H1 (cell line): ENCODE measurements at regions not wholly inside any gene's neighbourhood (a gene's known extent, or its start where the extent isn't known, plus 50 kb on each side); places are given as distances from the start of the nearest gene placed in this dataset.

Experiments used
- CHD7 ChIP-seq: fragments of 300-600 bp; sonication (generic); IDR thresholded peaks from 2 replicates; pipeline ENCODE4 v1.7.1; 2012; ENCODE audit warnings: low read length, moderate library complexity, mild to moderate bottlenecking, inconsistent platforms; ENCODE audit not compliant: insufficient replicate concordance
- EP300 ChIP-seq, 2 experiments: IDR thresholded peaks; 1 replicate in 1 of 2; 2 replicates in 1 of 2; pipeline ENCODE4 v1.6.1; 2011 to 2012; ENCODE audit warnings: low read depth in 2 of 2, low read length in 2 of 2, mild to moderate bottlenecking in 2 of 2, borderline replicate concordance in 1 of 2, inconsistent platforms in 1 of 2, moderate library complexity in 1 of 2
- FOSL1 ChIP-seq: IDR thresholded peaks from 2 replicates; pipeline ENCODE4 v1.6.1; 2011; ENCODE audit warnings: mild to moderate bottlenecking, low read depth, low read length, moderate library complexity; ENCODE audit not compliant: insufficient read depth
- KDM5A ChIP-seq: fragments of 200-600 bp; IDR thresholded peaks from 2 replicates; pipeline ENCODE4 v1.7.1; 2012; ENCODE audit warnings: mild to moderate bottlenecking, low read length, inconsistent platforms, mixed read lengths
- MAFK ChIP-seq: IDR thresholded peaks from 2 replicates; pipeline ENCODE4 v1.6.1; 2012; ENCODE audit warnings: low read depth, mild to moderate bottlenecking, improper control_type of control experiment, low read length
- MAX ChIP-seq: IDR thresholded peaks from 2 replicates; pipeline ENCODE4 v1.6.1; 2012; ENCODE audit warnings: inconsistent platforms
- PHF8 ChIP-seq: fragments of 200-600 bp; sonication (generic); conservative IDR thresholded peaks from 2 replicates; pipeline ENCODE4 v1.7.1; 2012; ENCODE audit warnings: low read depth, mild to moderate bottlenecking, inconsistent platforms, low read length, moderate library complexity
- RFX5 ChIP-seq: IDR thresholded peaks from 2 replicates; pipeline ENCODE4 v1.6.1; 2011; ENCODE audit warnings: low read depth, low read length, improper control_type of control experiment, borderline replicate concordance
- SRF ChIP-seq: IDR thresholded peaks from 2 replicates; pipeline ENCODE4 v1.6.1; 2011; ENCODE audit warnings: mild to moderate bottlenecking, low read depth, low read length, moderate library complexity
- TCF12 ChIP-seq: IDR thresholded peaks from 2 replicates; pipeline ENCODE4 v1.6.1; 2011; ENCODE audit warnings: low read depth, mild to moderate bottlenecking, low read length

GRCh38 chr6:27687154-27688013 lies 214.5 kb upstream of the ZNF184 start (continued):
- TF ChIP-seq MAX (0 out of 2 replicates have a peak, but pooled peaks have one; percentile 9), FOSL1 (no peak), RFX5 (no peak), TCF12 (no peak), KDM5A (no peak), CHD7 (no peak), PHF8 (peak; percentile 47; the same call in 1 of the 2 replicates), EP300 (IDR thresholded peaks at IDR 0.05; ENCODE audit: borderline replicate concordance in 1 of 2, low read depth in 2 of 2, low read length in 2 of 2) (no peak), MAFK (no peak), SRF (no peak)
